Inferior parietal cortex (tissue), 1 donor: ENCODE measurements at regions not wholly inside any gene's neighbourhood (a gene's known extent, or its start where the extent isn't known, plus 50 kb on each side); places are given as distances from the start of the nearest gene placed in this dataset.
"Not testable (repeated sequence)": the region's sequence is repeated elsewhere in the genome, so short reads cannot be mapped to it uniquely, and the experiment has no call there.

Experiments
- DNase-seq: peaks from one replicate; pipeline ENCODE4 v3.0.0-alpha.2; 2016; ENCODE audit errors: extremely low spot score

DNA sequence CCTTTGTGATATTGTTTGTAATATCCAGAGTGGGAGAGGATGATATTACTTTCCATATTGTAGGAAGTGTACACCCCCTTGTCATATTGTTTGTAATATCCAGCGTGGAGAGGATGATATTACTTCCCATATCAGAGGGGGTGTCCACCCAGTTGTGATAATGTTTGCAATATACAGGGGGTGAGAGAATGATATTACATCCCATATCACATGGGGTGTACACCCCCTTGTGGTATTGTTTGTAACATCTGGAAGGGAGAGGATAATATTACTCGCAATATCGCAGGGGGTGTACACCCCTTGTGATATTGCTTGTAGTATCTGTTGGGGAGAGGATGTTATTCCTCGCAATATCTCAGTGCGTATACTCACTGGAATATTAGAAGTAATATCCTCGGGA is 61.5 kb downstream of the PRSS23 start:
- no peak for DNase-seq

DNA sequence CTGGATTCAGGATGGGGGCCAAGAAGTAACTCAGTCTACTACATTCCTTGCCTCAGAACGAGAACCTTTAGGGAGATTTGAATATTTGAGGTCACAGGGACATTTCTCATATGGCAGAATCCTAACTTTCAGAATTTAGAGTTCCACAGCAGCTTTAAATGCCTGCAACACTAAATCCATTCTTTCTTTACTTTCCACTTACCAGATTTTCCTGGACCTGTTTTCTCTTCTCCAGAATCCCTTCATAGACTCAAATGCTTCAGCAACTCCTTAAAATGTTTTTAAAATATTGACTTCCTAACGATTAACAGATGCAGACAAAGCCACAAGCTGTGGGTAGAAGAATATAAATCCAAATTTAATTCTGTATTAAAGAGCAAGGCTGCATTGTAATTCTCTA is 63.1 kb downstream of the PRSS23 start:
- DNase-seq = no peak

DNA sequence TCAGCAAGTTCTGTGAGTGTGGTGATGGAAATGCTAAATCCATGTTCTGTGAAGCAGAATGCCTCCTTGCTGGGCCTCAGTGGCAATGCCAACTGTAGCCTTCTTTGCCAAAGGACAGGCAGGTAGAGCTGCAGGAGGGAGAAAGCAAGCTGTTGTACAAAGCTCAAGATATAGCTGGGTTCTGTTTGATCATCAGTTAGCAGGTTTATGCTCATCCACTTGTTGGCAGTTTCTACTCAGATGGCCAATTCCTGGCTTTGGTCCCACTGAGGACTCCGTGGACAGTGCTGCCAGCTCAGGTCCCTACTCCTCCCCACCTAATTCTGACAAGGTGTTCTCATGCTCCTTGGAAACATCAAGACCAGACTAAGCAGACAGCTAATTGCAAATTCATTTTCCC is 65.1 kb downstream of the PRSS23 start:
- DNase-seq = no peak

DNA sequence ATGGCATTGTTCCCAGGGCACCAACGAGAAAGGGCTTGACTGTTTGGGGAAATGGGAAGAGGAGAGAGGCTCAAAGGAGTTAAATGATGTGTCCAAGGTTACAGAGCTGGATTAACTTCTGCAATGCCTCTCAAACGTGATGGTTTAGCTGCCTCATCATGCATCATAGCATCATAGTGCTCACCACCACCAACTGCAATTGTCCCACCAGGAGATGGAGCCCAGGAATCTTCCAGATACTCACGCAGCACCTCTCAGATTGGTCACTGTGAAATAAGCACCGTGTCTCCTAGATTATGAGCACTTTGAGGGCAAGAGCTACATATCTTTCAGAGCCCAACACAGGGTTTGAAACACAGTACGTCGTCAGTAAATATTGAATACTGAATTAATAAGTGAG is 69.2 kb downstream of the PRSS23 start:
- no peak for DNase-seq

DNA sequence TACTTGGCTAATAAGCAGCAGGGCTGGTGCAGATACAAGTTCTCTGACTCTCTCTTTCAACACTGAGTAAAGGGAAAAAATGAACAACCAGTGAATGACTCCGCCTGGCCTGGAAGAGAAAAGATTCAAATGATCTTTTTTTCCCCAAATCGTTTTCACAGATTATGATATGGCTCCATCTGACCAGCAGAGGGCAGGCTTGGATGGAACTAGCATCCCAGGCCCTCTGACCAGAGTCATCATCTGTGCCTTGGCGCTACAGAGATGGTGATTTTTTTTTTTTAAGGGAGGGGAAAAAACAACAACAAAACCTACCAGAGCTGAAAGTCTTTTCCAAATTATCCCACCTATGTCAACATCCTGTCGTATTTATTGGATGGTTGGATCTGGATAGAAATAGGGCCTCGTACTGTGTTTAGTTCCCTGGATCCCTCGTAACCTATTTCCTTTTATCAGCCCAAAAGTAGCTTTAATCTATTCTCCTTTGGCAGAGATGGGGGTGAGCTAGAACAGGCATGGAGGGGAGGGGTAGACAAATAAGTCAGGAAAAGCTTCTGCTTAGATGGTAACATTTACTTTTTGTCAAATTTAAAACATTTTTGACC is 69.7 kb downstream of the PRSS23 start:
- peak; percentile 74 for DNase-seq

DNA sequence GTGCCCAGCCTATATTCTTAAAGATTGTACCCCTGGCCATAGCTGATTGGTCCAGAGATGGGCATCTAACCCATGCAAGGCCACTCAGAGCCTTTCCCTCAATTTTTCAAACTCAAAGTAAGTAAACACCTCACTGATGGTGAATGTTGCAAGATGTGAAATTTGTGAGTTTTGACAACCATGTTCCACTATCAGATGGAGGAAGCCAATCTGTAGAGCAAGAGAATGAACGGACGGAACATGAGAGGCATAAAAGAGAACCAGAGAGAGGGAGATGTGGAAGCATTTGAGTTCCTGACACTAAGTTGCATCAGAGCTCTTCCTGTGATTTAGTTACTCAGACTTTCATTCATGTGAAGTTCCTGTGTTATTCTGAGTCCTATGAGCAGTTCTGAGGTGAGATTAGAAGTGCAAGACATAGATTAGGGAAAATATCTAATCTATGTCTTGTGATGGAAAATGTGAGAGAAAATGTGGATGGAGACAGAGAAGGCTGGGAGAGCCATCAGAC is 73.3 kb downstream of the PRSS23 start:
- no peak for DNase-seq

DNA sequence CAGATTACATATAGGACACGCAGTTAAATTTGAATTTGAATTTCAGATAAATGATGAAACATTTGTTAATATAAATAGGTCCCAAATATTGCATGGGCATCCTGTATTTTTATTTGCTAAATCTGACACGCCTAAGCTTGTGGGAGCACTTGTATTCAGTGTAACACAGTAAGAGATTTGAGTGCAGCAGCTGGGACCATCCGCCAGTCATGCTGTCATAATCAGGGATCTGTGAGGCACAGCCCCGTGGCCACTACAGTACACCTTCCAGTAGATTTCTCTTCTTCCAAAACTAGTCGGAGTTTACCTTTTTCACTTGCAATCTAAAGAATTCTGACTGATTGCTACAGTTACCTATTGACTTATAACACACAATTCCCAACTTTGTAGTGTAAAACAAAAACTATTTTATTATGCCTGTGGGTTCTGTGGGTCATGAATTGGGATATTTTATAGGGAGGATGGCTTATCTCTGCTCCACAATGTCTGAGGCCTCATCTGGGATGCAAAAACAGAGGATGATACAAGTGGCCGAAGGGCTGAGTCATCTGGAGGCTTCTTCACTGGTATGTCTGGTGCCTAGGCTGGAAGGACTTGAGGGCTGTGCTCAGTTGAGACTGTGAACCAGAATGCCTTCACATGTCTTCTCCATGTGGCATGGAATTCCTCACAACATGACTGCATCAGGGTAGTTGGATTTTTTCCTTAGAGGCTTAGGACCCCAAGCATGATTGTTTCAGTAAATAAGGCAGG is 74.1 kb downstream of the PRSS23 start:
- no peak for DNase-seq

DNA sequence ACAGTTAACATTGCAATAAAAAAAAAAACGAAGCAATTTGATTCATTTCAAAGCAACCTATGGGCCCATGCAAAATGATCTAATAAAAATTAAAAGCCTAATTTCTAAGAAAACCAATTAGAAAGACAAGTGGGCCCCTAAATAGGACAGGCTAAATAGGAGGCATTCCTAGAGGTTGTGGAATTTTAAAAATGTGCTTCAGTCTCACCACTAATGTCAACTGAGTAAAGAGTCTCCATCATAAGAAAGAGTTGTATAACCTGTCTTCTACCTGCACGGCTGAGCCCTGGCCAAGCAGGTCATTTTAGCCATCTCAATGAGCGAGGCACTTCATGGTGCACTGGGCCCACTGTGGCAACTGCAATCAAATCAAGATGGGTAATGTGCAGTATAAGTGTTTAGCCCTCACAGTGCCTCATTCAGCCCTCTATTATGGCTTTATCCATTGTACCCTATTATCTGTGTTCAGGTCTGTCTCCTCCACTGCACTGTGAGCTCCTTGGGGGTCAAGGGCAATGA is 76.4 kb downstream of the PRSS23 start:
- no peak for DNase-seq

DNA sequence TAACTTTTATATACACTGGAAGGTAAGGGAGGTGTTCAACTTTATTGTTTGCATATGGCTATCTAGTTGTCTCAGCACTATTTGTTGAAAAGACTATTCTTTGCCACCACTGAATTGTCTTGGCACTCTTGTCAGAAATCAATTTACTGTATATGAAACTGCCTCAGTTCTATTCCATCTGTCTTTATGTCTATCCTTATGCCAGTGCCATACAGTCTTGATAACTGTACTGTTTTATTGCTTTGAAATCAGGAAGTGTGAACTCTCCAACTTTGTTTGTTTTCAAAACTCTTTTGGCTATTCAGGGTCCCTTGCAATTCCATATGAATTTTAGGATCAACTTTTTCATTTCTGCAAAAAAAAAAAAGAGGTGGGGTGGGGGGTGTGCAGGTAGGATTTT is 77.2 kb downstream of the PRSS23 start:
- DNase-seq = no peak

DNA sequence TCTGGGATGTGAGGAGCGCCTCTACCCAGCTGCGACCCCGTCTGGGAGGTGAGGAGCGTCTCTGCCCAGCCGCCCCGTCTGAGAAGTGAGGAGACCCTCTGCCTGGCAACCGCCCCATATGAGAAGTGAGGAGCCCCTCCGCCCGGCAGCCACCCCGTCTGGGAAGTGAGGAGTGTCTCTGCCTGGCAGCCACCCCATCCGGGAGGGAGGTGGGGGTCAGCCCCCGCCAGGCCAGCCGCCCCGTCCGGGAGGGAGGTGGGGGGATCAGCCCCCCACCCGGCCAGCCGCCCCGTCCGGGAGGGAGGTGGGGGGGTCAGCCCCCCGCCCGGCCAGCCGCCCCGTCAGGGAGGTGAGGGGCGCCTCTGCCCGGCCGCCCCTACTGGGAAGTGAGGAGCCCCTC is 76.0 kb downstream of the FZD4 start:
- DNase-seq = not testable (repeated sequence)

DNA sequence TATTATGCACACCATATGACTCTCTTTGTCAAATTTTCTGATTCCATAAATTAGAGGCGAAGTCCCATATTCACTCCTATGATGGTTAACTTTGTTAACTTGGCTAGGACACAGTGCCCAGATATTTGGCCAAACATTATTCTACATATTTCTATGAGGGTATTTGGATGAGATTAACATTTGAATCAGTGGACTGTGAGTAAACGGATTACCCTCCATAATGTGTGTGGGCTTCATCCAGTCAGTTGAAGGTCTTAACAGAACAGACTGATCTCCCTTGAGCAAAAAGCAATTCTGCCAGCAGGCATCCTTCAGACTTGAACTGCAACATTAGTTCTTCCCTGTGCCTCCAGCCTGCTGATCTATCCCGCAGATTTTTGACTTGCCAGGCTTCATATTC is 69.9 kb downstream of the FZD4 start:
- DNase-seq = no peak

DNA sequence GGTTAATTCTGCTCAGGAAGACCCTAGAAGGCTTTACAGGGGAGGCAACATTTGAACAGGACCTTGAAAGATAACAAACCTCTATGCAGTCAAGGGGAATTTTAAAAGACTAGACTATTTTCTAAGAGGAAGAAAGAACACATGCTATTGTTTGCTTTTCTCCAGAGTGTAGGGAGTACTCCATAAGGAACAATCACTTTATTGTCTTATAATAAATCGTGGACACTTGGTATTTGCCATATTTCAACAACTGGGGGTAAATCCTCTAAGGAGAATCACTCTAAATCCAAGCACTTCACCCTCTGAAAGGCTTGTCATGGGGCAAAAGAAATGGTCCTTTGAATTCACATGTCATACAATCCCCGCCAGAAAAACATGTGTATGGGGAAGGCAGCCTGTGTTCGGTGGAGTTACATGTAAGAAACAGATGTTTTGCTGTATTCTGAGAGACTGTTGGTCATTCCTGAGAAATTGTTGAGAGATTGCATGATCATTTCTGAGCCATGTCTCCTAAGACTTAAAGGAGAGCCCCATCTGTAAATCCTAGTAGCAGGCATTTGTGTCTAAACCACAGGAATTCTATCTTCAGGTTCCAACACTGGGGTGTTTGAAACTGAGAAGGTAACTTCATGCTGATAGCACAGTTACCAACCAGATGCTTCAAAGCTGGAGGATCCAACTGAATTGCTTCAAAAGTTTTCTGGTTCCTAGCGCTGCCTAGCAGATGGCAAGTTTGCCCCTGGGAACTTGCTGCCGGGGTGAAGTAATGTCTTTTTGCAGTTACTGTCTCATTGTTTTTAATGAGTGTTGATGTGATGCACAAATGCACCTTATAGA is 66.8 kb downstream of the FZD4 start:
- DNase-seq = no peak

DNA sequence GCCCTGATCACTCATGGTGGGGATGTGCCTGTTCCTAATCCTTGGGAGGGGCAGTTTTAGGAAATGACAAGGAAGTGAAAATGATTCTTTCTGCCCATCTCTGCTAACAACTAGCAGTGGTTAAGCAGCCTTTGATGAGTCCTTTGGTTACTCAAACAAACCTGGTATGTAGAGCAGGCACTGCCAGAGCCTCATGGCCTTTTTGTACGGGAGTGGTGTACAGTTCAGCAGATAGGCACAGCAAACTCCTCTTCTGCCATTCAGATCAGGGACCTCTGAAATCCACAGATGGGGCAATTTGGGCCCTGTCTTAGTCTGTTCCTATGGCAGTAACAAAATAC is 66.2 kb downstream of the FZD4 start:
- no peak for DNase-seq

DNA sequence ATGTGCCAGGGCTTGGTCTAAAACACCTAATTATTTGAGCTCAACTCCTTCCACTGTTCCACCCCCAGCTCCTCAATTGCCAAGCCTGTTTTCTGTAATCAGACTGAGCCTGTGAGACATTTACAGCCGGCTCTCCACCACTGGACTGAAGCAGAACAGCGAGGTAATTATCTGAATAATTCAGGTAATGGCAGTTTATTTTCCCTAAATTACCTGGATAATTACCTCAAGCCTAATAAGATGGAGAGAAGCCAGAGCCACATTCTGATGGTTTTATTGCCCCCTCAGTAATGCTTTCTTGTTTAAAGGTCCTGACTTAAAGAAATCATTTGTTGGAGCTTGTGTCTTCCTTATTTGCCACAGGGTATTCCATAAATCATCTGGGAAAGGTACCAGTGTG is 64.2 kb downstream of the FZD4 start:
- no peak for DNase-seq

DNA sequence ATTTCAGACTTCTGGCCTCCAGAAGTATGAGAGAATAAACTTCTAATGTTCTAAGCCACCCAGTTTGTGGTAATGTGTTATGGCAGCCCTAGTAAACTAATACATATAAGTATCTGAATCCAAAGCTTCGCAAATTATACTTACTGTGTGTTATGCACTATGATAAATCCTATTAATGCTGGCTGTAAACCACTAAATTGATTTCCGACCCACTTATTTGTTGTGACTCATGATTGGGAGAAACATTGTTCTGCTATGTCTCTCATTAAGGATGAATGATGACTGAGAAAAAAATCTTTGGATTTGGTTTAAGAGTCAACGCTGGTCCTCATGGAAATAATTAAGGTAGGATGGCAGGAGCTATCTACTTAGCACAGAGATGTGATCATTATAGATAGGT is 62.0 kb downstream of the FZD4 start:
- no peak for DNase-seq
